ENCODE measurements at regions not wholly inside any gene's neighbourhood (a gene's known extent, or its start where the extent isn't known, plus 50 kb on each side); places are given as distances from the start of the nearest gene placed in this dataset.
A peak's percentile ranks its signal among the peaks of the same experiment; 100 is the strongest.
"Not testable (repeated sequence)": the region's sequence is repeated elsewhere in the genome, so short reads cannot be mapped to it uniquely, and the experiment has no call there.

DNA sequence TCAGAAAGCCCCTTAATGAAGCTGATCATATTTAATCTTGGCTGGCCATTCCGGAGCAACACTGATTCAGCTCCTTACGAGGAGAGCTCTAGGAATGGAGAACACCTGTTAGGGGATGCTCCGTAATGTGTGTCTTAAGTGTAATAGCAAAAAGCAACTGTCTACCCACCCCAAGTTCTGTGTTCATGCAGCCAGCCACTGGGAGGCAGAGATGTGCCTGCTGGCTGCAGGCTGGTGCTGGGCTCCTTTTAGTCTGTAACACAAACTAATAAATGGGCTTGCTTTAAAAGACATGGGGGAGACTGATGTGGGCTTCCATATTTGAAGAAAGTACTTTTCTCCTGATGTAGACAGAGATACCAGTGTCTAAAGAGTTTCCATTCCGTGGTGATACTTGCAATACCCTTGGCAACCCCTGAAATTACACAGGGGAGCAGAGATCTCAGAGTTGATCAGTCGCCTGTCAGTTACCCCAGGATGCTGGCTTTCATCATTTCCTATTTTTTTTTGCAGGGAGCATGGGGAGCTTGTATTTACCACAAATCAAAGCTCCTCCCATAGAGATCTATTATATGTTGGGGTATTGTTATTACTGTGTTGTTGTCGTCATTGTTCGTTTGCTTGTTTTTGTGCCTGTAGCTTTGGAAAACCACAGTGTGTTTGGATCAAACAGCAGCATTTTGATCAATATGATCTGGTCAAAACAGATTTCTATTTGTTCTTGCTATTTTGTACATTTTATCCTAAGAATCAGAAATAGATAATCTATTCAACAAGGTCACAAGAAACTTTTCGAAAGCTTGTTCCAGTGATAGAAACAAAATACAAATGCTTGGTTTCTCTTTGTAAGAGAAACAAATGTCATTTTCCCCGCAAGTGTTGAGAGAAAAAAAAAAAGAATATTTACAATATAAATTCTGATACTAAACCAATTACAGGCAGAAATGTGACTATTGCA is 65.8 kb downstream of the MTX3 start:
- no peak for DNase-seq

DNA sequence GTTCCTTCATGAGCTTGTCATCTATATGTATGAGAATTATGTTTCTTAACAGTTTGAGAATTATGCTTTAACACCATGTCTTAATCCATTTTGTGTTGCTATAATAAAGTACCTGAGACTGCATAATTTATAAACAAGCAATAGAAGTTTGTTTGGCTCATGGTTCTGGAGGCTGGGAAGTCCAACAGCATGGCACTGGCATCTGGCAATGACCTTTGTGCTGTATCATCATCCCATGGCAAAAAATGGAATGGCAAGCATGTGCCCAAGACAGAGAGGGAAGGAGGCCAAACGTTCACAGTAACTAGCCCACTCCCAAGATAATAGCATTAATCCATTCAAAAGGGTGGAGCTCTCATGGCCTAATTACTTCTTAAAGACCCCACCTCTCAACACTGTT is 67.6 kb downstream of the MTX3 start:
- no peak for DNase-seq

DNA sequence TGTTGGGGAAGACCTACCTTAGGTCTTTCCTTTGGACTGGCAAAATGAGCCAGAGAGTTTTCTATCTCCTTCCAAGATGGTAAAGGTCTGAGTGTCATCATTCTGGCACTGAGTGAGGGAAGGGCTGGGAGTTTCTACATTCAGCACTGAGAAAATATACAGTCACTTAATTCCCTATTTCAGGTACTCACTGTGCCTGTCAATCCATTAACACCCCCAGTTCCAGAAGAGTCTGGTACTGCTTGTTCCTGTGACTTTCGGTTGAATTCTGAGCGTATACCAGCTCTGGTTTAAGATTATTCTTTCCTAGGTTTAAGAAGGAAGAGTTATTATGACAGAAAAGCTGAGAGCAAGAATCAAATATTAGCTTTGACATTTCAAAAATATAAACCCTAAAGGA is 68.4 kb downstream of the MTX3 start:
- DNase-seq: no peak

DNA sequence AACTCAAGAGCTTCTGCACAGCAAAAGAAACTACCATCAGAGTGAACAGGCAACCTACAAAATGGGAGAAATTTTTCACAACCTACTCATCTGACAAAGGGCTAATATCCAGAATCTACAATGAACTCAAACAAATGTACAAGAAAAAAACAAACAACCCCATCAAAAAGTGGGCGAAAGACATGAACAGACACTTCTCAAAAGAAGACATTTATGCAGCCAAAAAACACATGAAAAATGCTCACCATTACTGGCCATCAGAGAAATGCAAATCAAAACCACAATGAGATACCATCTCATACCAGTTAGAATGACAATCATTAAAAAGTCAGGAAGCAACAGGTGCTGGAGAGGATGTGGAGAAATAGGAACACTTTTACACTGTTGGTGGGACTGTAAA is 83.6 kb downstream of the MTX3 start:
- not testable (repeated sequence) for DNase-seq

DNA sequence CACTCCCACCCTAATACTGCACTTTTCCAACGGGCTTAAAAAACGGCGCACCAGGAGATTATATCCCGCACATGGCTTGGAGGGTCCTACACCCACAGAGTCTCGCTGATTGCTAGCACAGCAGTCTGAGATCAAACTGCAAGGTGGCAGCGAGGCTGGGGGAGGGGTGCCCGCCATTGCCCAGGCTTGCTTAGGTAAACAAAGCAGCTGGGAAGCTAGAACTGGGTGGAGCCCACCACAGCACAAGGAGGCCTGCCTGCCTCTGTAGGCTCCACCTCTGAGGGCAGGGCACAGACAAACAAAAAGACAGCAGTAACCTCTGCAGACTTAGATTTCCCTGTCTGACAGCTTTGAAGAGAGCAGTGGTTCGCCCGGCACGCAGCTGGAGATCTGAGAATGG is 88.5 kb downstream of the MTX3 start:
- not testable (repeated sequence) for DNase-seq

DNA sequence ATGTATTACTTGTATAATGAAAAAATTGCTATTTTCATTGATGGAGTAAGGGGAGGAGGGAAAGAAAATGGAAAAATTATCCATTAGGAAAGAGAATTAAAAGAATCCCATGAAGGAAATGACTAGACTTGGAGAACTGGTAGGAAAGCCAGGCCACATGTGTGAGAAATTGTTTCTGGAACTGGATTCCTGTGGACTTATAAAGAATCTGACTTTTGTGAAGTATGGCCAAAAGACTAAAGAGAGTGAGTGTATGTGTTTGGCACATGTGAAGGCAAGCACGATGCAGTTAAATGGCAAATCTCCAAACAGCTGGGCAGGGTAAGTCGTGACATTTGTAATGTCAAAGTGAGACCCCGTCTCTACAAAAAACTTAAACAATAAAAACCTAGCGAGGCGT is 89.4 kb downstream of the MTX3 start:
- no peak for DNase-seq

DNA sequence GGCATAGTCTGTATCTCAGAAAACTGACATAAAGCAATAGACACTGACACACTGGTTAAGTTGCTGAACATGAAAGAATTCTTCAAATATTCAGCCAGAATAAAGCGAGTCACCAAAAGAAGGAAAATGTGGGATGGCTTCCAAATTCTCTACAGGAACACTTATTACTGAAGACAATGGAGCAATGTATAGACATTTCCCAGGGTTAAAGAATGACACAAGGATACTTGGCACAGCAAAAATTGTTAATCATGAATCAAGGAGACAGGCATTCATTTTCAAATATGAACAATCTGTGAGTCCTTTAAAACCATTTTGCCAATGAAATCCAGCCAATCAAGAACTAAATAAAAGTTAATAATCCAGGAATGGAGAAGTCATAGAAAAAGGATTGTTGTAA is 92.5 kb downstream of the MTX3 start:
- no peak for DNase-seq

DNA sequence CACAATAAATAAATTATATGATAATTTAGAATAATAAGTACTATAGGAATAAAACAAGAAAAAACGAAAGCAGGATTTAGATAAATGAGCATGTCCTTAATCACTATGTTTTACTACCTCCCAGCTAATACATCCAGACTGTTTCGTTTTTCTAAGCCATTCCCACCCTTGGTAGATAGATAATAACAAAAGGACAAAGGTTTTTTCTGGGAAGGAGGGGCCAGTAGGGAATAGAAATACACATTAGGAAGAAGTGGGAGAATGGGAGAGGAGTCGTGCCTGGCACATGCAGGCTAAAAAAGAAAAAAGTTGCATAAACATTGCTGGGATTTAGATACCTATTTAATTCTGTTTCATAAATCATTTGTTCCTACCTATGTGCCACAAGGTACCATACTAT is 97.1 kb downstream of the MTX3 start:
- DNase-seq: no peak

DNA sequence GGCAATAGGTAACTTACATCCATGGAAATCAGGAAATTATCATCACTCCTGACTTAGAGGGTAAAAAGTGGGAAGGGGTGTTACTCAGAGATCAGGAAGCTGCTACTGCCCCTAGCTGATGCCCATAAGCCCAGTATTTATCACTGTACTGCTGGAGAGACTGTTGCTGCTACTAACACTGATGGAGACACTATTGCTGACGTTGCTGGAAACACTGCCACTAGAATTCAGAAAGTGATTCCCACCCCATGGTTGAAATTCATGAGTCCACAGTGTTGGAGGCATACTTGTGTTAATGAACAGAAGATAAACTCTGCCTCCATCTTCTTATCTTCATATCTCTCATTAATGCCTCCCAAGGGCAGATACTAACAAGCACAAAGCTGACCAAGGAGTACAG is 97.6 kb downstream of the MTX3 start:
- DNase-seq: no peak

DNA sequence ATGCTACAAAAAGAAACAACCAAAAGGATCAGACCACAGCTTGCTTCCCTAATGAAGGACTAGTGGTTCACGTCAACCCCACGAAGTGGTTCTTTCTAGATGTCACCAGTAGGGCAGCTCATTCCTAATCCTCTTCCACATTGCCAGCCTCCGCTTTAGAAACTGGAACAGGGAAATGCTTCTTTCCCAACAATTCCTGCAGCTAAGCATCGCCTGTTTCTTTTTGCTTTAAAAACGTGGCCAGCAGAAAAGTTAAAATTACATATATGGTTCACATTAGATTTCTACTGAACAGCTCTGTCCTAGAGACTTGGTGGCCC is 100.2 kb downstream of the MTX3 start:
- no peak for DNase-seq

DNA sequence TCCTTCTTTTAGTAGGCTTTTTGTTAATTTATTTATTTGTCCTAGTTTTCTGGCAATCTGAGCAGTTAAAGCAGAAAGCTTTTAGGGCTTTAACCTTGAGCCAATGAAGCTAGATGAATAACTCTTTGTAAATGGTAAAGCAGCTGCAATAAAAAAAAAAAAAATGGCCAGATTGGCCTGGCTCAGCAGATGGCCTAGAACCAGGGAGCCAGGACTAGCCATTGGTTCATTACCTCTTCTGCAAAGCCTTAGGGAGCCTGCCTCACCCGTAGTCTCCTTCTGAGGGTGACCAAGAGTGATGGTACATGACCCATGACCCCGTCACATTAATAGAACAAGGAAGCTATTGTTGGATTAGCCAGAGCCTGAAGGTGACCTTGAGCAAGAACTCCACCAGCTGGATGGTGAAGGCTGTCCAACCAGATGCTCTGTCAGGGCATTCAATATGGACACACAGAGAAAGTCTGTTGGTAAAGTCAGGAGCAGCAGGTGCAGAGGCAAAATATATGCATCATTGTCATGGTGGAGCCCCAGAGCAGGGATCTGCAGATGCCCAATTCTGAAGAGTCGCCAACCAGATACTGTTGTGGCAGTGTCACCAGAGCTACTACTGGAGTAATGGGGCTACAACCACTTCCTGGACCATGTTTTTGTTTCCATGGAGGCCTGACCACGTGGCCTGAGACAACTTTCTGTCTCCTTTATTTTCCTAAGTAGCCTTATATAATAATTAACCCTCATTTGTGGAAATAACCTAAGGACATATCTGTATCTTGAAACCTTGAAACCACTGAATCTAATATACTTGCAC is 100.7 kb downstream of the MTX3 start:
- no peak for DNase-seq

DNA sequence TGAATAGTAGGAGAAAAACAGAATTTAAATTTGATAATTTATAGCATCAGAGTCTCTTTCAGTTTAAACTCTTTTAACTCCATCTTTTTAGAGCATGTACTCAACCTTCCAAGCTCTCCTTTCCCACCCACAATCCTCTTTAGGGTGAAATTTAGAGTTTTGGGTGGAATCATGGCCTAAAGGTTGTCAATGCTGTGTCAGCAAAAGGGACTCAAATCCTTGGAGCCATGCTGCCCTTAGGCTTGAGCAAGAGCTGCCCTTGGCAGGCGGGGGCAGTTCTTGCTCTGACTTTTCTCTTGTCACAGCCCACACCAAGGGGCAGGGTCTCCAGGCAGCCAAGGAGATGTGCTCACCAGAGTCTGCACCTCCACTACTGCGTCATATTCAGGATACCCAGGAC is 102.4 kb downstream of the MTX3 start:
- DNase-seq: no peak

DNA sequence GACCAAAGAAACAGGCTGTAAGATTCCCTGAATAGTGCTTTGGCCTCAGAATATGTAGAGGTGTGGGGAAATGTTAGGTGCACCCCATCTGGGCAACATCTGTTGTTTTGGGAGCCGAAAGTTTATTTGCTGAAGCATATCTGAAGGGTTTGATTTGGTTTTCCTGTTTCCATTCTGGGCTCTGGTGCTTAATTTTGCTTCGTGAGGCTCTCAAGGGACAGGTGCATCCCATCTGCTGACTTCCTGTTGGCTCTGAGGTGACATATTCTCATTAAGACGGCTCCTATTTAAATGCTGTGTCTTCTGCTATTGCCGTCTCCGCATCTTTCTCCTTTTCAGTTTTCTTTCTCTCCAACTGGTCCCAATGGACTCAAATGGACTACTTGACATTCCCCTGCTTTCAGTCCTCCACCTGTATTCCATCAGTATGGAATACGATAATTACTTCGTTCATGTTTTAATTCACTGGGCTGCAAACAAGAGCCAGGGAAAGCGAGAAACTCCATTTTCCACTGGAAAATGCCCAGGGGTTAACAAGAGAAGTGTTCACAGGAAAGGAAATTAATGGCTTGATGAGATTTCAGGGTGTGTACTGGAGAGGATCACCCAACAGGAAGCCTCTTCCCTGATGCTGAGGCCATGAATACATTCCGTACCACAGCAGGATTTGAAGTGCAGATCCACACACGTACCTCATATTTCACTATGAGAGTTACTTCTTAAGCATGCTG is 104.0 kb downstream of the MTX3 start:
- no peak for DNase-seq

DNA sequence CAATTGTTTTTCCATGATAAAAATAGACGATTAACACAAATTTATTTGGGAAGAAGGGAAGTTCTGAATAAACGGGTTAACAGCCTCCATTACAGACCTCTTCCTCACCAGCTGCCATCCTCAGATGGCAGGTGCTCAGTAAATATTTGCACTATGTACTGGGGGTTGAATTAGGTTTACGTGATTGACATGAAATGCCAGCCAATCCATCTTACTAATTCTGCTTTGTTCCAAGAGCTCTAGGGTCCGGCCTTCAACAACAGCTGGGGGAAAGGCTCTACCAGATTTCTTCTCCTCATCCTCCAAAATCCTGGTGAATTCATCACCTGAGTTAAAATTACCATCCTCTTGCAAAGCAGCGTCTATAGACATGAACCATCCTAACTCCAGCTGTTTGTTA is 104.6 kb downstream of the MTX3 start:
- no peak for DNase-seq

DNA sequence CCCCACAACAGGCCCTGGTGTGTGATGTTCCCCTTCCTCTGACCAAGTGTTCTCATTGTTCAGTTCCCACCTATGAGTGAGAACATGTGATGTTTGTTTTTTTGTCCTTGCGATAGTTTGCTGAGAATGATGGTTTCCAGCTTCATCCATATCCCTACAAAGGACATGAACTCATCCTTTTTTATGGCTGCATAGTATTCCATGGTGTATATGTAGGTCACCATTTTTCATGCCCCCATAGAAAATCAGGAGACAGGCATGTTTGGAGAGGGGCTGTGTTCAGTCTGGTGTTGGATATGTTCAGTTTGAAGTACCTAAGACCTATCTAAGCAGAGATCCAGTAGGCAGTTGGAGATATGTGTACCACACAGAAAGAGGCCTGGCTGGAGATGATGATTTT is 111.2 kb downstream of the MTX3 start:
- not testable (repeated sequence) for DNase-seq

DNA sequence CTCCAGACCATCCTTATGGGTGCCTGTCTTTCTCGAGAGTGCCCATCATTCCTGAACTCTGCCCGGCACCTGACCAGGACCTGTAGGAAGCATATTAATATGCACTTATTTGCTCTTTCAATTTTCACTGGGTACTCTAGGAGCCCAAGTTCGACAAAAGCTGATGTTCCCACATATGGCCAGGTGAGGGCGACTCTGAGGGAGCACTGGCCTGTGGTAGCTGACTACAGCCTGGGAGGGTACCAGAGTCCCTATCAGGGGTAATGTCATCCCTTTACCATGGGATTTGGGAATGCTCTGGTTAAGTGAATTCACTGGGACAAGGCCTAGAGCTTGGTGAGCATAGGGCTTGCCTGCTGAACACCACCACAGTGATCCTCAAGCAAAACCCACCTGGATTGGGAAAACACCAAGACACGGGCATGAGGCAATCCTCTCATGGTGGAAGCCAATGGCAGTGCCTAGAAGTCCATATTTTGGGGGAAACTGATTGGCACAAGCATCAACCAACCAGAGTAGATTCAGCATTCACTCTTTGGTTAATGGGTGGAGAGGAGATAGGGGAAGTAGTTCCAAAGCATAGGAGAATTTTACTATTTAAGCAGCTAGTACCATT is 112.2 kb downstream of the MTX3 start:
- no peak for DNase-seq

DNA sequence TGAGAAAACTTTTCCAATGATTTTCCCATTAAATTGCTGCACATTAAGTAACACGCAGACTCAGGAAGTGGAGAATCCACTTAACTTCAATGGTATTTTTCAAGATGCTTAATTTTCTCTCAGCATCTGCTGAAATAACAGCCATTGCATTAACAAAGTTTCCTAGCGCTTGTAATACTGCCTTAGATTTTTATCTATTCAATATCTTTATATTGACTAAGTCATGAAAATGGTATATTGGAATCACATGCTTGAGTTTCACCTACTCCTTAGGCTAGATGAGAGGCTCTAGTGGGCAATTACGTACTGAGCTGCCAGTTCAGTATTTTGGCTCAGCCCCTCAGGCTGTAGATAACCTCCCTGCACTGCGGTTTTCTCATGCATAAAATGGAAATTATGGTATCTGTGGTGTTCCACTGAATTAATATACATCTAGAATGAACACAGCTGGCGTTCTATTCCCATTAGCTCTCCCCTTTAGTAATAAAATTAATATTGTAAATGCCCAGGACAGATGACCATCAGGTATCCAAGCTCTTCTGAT is 112.9 kb downstream of the MTX3 start:
- no peak for DNase-seq

DNA sequence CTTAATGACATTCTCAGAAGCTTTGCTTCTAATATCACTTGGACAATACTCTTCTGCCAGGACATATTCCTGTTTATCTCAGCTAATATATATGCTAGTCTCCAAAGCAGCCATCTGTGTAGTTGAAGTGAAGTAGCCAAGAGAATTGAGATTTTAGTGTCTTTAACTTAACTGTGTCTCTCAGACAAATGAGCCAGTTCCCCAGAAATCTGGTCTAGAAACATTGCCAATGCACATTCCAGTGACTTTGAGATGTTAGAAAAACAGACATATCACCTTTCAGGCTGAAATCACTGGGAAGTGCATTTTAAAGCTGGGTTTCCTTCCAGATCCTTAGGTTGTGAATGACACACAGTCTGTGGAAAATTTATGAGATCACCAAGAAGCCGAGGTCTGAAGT is 114.6 kb downstream of the MTX3 start:
- DNase-seq: no peak

DNA sequence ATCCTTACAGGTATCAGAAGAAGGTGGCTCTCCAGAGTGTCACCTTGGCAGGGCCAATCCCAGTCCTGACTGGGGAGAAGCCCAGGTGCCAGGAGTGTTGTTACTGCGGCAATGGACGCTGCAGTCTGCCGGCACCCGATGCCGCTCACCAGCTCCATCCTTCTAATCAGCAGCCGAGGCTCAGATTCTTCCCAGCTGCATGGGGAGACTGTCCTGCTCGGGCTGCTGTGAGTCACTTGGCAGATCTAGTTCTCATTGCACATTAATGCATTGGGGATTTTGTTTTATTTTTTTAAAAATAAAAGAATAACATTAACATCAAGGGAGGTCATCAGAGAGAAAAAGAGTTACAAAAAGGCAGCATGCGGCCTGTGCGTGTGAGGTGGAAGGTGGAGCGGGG is 115.8 kb downstream of the MTX3 start:
- DNase-seq: no peak

DNA sequence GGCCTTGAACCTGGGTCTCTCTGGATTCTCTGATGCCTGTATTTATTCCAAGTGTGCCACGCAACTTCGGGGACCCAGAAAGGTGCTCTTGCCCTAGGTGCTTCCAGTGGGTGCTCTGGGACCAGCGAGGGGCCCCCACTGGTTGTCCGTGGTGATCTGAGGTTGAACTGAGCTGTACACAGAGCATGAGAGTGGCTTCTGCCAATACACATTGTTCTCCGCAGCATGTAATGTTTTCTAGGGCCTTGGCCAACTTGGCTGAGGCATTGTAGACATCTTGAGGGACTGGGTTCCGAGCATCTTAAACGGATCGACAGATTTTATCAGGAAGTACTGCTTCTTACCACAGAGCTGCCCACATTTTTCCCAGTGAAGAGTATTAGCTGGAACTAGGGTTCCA is 117.9 kb downstream of the MTX3 start:
- DNase-seq: peak; percentile 54

DNA sequence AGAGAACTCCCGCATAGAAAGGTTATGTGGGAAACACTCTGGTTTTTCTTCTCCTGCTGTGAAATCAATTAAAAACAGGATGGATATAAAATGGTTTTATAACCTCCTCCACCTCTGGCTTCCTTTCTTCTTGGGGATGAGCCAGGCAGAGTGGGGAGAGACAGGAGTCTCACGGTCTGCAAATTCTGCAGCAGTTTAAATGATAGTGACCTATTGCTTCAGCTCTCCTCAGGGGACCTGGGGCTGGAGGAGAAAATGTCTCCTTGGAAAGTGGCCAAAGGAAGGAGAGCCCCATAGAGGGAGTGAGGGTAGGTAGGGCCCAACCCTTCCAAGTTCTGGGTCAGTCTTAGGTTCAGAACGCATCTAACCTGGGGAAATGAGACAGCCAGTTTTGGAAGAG is 118.8 kb downstream of the MTX3 start:
- DNase-seq: peak; percentile 73

DNA sequence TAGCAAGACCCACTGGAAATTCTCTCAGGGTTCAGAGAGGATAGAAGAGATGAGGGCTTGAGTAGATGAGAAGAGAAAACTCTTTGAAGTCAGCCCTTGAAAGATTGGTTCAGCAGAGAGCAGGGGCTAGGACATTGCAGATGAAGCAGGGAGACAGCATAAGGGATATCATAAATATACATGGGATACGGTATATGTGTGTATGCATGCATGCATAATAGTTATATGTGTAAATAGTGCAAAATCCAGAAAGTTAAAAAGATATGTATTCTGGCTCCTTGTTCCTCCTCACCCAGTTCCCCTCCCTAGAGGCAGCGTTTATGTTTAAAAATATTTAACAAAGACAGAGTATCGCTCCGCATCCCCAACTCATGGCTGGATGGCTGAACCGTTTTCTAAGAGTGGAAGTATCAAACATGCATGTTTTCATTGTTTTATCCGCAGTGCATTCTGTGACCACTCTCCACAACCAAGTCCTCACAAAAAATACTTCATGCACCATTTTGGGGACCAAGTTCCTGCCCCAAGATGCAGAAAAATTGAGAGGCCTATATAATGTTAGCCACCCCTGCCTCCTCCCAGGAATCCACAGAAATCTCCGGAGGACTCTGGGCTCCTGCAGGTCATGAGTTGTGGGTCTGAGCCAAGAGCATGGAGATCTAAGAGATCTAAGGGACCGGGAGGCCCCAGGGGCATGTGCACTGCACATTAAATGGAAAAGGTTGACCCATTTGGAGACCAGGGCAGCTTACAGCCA is 119.5 kb downstream of the MTX3 start:
- no peak for DNase-seq
